ENCODE measurements at regions not wholly inside any gene's neighbourhood (a gene's known extent, or its start where the extent isn't known, plus 50 kb on each side); places are given as distances from the start of the nearest gene placed in this dataset.

GRCh38 chr15:97036301-97036700 lies 705.8 kb downstream of the NR2F2 start:
- Mint-ChIP-seq H3K36me3 (ENCODE audit: low read depth) (peaks cover 7% of the 10 kb centered on the region), H3K27ac (no peak overlapping the region), H3K9me3 (peaks cover 28% of the 10 kb centered on the region), H3K4me1 (no peaks in the 10 kb centered on the region), H3K27me3 (ENCODE audit: low read depth, poor library complexity) (no peaks in the 10 kb centered on the region), H3K4me3 (no peak overlapping the region)
- no peak for TF ChIP-seq CTCF (IDR thresholded peaks at IDR 0.05)
- DNase-seq: no peak

GRCh38 chr15:97037080-97037479 lies 706.6 kb downstream of the NR2F2 start:
- no peaks in the 10 kb centered on the region for H3K27me3 Mint-ChIP-seq (ENCODE audit: low read depth, poor library complexity)
- H3K4me3 Mint-ChIP-seq: no peak overlapping the region
- peaks cover 21% of the 10 kb centered on the region for H3K9me3 Mint-ChIP-seq
- no peak for TF ChIP-seq CTCF (IDR thresholded peaks at IDR 0.05)
- peaks cover 4% of the 10 kb centered on the region for H3K36me3 Mint-ChIP-seq (ENCODE audit: low read depth)
- H3K27ac Mint-ChIP-seq: no peak overlapping the region
- no peak for DNase-seq
- H3K4me1 Mint-ChIP-seq: no peaks in the 10 kb centered on the region

- no peak for TF ChIP-seq CTCF (IDR thresholded peaks at IDR 0.05)
- H3K36me3 Mint-ChIP-seq (ENCODE audit: low read depth): peaks cover 5% of the 10 kb centered on the region
- H3K27ac Mint-ChIP-seq: peak overlapping the region; percentile 66
- DNase-seq: no peak
- H3K9me3 Mint-ChIP-seq: peaks cover 12% of the 10 kb centered on the region
- H3K27me3 Mint-ChIP-seq (ENCODE audit: low read depth, poor library complexity): no peaks in the 10 kb centered on the region
- H3K4me3 Mint-ChIP-seq: no peak overlapping the region
- H3K4me1 Mint-ChIP-seq: peaks cover 15% of the 10 kb centered on the region
These were observed 715.3 kb downstream of the NR2F2 start for GRCh38 chr15:97045666-97046421.

GRCh38 chr15:97052513-97052912 lies 722.0 kb downstream of the NR2F2 start:
- no peak for TF ChIP-seq CTCF (IDR thresholded peaks at IDR 0.05)
- Mint-ChIP-seq H3K4me3 (no peak overlapping the region), H3K27ac (no peak overlapping the region)

GRCh38 chr15:97053635-97054034 lies 723.1 kb downstream of the NR2F2 start:
- Mint-ChIP-seq H3K4me1 (no peaks in the 10 kb centered on the region), H3K36me3 (ENCODE audit: low read depth) (peaks cover 4% of the 10 kb centered on the region), H3K9me3 (peaks cover 5% of the 10 kb centered on the region), H3K27ac (no peak overlapping the region), H3K4me3 (no peak overlapping the region), H3K27me3 (ENCODE audit: low read depth, poor library complexity) (peaks cover 10% of the 10 kb centered on the region)
- DNase-seq: no peak
- no peak for TF ChIP-seq CTCF (IDR thresholded peaks at IDR 0.05)

More at GRCh38 chr15:97052513-97052912, 722.0 kb downstream of the NR2F2 start:
- Mint-ChIP-seq H3K9me3 (peaks cover 5% of the 10 kb centered on the region), H3K4me1 (no peaks in the 10 kb centered on the region), H3K36me3 (ENCODE audit: low read depth) (peaks cover 4% of the 10 kb centered on the region), H3K27me3 (ENCODE audit: low read depth, poor library complexity) (peaks cover 10% of the 10 kb centered on the region)
- no peak for DNase-seq

GRCh38 chr15:97057503-97057902 lies 727.0 kb downstream of the NR2F2 start:
- no peak for TF ChIP-seq CTCF (IDR thresholded peaks at IDR 0.05)
- no peak for DNase-seq
- Mint-ChIP-seq H3K27ac (no peak overlapping the region), H3K9me3 (no peaks in the 10 kb centered on the region), H3K36me3 (ENCODE audit: low read depth) (no peaks in the 10 kb centered on the region), H3K4me1 (peaks cover 35% of the 10 kb centered on the region), H3K27me3 (ENCODE audit: low read depth, poor library complexity) (peaks cover 10% of the 10 kb centered on the region), H3K4me3 (no peak overlapping the region)
